Neuronal stem cell (in vitro differentiated cells): ENCODE measurements at regions not wholly inside any gene's neighbourhood (a gene's known extent, or its start where the extent isn't known, plus 50 kb on each side); places are given as distances from the start of the nearest gene placed in this dataset.
"Not testable (repeated sequence)": the region's sequence is repeated elsewhere in the genome, so short reads cannot be mapped to it uniquely, and the experiment has no call there.

Experiments
- DNase-seq: peaks from one replicate; pipeline ENCODE4 v3.0.0-alpha.2; 2013; ENCODE audit warnings: low spot score
- H2AFZ ChIP-seq: one replicate; pipeline ENCODE4 v1.6.1; 2013; ENCODE audit warnings: mild to moderate bottlenecking, low read length, inconsistent platforms
- H2AK5ac ChIP-seq: 2 replicates; pipeline ENCODE4 v1.6.1; 2013; ENCODE audit warnings: low read depth, mild to moderate bottlenecking, inconsistent platforms, low read length, moderate library complexity, mixed read lengths
- H2BK120ac ChIP-seq: 2 replicates; pipeline ENCODE4 v1.6.1; 2013; ENCODE audit warnings: low read depth, mild to moderate bottlenecking, inconsistent platforms, low read length, moderate library complexity, mixed read lengths
- H2BK12ac ChIP-seq: one replicate; pipeline ENCODE4 v1.6.1; 2013; ENCODE audit warnings: low read length, inconsistent platforms
- H2BK15ac ChIP-seq: 2 replicates; pipeline ENCODE4 v1.6.1; 2013; ENCODE audit warnings: mild to moderate bottlenecking, low read length, inconsistent platforms, mixed read lengths
- H2BK5ac ChIP-seq: one replicate; pipeline ENCODE4 v1.6.1; 2013; ENCODE audit warnings: inconsistent platforms, mild to moderate bottlenecking, low read length, moderate library complexity
- H3K14ac ChIP-seq: one replicate; pipeline ENCODE4 v1.6.1; 2013; ENCODE audit warnings: low read length, inconsistent platforms
- H3K18ac ChIP-seq: 2 replicates; pipeline ENCODE4 v1.6.1; 2013; ENCODE audit warnings: low read length, inconsistent platforms
- H3K23ac ChIP-seq: 2 replicates; pipeline ENCODE4 v1.6.1; 2013; ENCODE audit warnings: low read depth, mild to moderate bottlenecking, mixed read lengths, low read length, inconsistent platforms; ENCODE audit not compliant: poor library complexity
- H3K27ac ChIP-seq: replicated peaks from 3 replicates; pipeline ENCODE4 v1.5.1; 2013; ENCODE audit warnings: low read length, inconsistent platforms
- H3K27me3 ChIP-seq, 3 experiments: 2 replicates each; pipeline ENCODE4 v1.6.1; 2013; ENCODE audit warnings: low read length in 3 of 3, mild to moderate bottlenecking in 2 of 3, inconsistent platforms in 1 of 3, low read depth in 1 of 3, mixed read lengths in 1 of 3, moderate library complexity in 1 of 3; ENCODE audit not compliant: control insufficient read depth in 3 of 3, insufficient read depth in 3 of 3
- H3K36me3 ChIP-seq, 2 donors: replicated peaks in 1 of 2; 2 replicates each; pipeline ENCODE4 v1.6.1; 2013; ENCODE audit warnings: low read length in 2 of 2; ENCODE audit not compliant: control insufficient read depth in 2 of 2, insufficient read depth in 2 of 2
- H3K4ac ChIP-seq: 2 replicates; pipeline ENCODE4 v1.6.1; 2013; ENCODE audit warnings: inconsistent platforms, mild to moderate bottlenecking, low read length, moderate library complexity
- H3K4me1 ChIP-seq, 2 donors: 1 replicate in 1 of 2; 2 replicates in 1 of 2; pipeline ENCODE4 v1.6.1; 2013; ENCODE audit warnings: low read length in 2 of 2, low read depth in 1 of 2; ENCODE audit not compliant: control insufficient read depth in 2 of 2, insufficient read depth in 1 of 2
- H3K4me2 ChIP-seq: one replicate; pipeline ENCODE4 v1.6.1; 2013; ENCODE audit warnings: mild to moderate bottlenecking, low read length, inconsistent platforms; ENCODE audit not compliant: insufficient read depth, poor library complexity, severe bottlenecking
- H3K4me3 ChIP-seq, 2 donors: 2 replicates each; pipeline ENCODE4 v1.5.1; 2013; ENCODE audit warnings: low read length in 2 of 2, mild to moderate bottlenecking in 2 of 2, inconsistent platforms in 1 of 2, moderate library complexity in 1 of 2
- H3K79me1 ChIP-seq: one replicate; pipeline ENCODE4 v1.6.1; 2013; ENCODE audit warnings: low read depth, mild to moderate bottlenecking, inconsistent platforms, low read length, moderate library complexity
- H3K9ac ChIP-seq: one replicate; pipeline ENCODE4 v1.6.1; 2013; ENCODE audit warnings: mild to moderate bottlenecking, low read depth, low read length, inconsistent platforms; ENCODE audit not compliant: poor library complexity
- H3K9me3 ChIP-seq, 2 donors: replicated peaks in 1 of 2; 2 replicates each; pipeline versions ENCODE3 to v1.6.1; 2013; ENCODE audit warnings: low read length in 2 of 2, mild to moderate bottlenecking in 2 of 2, inconsistent platforms in 1 of 2, low read depth in 1 of 2, mixed read lengths in 1 of 2, moderate library complexity in 1 of 2; ENCODE audit not compliant: control insufficient read depth in 2 of 2, insufficient read depth in 1 of 2
- H4K8ac ChIP-seq: one replicate; pipeline ENCODE4 v1.6.1; 2013; ENCODE audit warnings: low read depth, mild to moderate bottlenecking, inconsistent platforms, low read length, moderate library complexity
- H4K91ac ChIP-seq: one replicate; pipeline ENCODE4 v1.6.1; 2013; ENCODE audit warnings: low read length, low read depth, mild to moderate bottlenecking, inconsistent platforms; ENCODE audit not compliant: poor library complexity
- WGBS, 2 donors: extraction: QIAGEN DNeasy Blood & Tissue Kit; methylation state at CpG; one replicate each; pipeline ENCODE4 v1.1.7; 2013; ENCODE audit warnings: missing lambda C conversion rate in 2 of 2, mixed read lengths in 1 of 2; ENCODE audit not compliant: insufficient read length in 2 of 2, insufficient replicate concordance in 1 of 2; ENCODE audit errors: extremely low coverage in 2 of 2; 5-methylcytosine and 5-hydroxymethylcytosine counted together

DNA sequence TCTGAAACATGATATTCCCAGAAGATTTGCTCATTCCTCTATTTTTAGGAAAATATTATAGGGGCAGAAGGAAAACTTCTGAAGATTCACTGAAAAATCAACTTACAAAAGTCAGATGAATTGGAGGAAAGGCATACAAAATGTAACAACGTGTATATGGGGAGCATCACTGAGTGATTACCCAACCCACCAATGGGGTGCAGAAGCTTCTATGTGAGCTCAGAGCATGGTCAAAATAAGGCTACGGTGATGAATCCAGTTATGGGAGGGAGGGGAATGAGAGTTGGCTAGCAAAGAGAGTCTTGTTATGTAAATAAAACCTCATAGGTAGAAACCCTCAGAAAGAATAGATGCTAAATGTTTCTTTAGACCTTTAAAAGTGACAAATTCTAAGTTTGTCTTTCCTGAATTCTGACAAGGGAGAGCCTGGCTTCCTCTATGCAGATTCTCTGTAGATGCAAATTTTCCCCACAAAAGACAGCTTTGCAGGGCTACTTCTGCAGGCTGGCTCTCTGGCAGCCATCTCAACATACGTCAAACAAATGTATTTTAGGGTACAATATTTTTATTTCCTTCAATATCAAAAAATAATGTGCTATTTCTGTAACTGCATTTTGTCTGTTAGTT lies 171.4 kb upstream of the NDUFV2 start:
- WGBS, 2 donors = no CpG with 5 or more reads among the region's 3 CpGs
- no peak overlapping the region for H2AK5ac ChIP-seq
- no peak overlapping the region for H2BK12ac ChIP-seq
- no peaks in the 10 kb centered on the region for H3K79me1 ChIP-seq
- H2BK120ac ChIP-seq = no peak overlapping the region
- no peak overlapping the region for H3K4ac ChIP-seq
- H3K18ac ChIP-seq = no peak overlapping the region
- no peak overlapping the region for H4K91ac ChIP-seq
- no peak overlapping the region for H3K23ac ChIP-seq
- H3K9ac ChIP-seq = no peak overlapping the region
- no peak overlapping the region for H2AFZ ChIP-seq
- H3K9me3 ChIP-seq = peaks cover 11 to 23% of the 10 kb centered on the region in 2 donors
- H3K36me3 ChIP-seq = peaks cover 0 to 3% of the 10 kb centered on the region in 2 donors
- H3K14ac ChIP-seq = no peak overlapping the region
- H3K27me3 ChIP-seq = no peaks in the 10 kb centered on the region
- no peak overlapping the region for H3K4me3 ChIP-seq
- no peak overlapping the region for H4K8ac ChIP-seq
- no peak overlapping the region for H3K27ac ChIP-seq
- H2BK5ac ChIP-seq = no peak overlapping the region
- no peak overlapping the region for H3K4me2 ChIP-seq
- H3K4me1 ChIP-seq = no peaks in the 10 kb centered on the region
- no peak for DNase-seq
- no peak overlapping the region for H2BK15ac ChIP-seq

- Histone ChIP-seq H3K27ac (no peak overlapping the region), H3K9me3 (peaks cover 9 to 17% of the 10 kb centered on the region in 2 donors), H4K8ac (no peak overlapping the region), H3K4me2 (no peak overlapping the region), H2BK120ac (no peak overlapping the region), H2BK5ac (no peak overlapping the region), H2AFZ (no peak overlapping the region), H2AK5ac (no peak overlapping the region), H3K36me3 (peaks cover 0 to 3% of the 10 kb centered on the region in 2 donors), H3K14ac (no peak overlapping the region), H4K91ac (no peak overlapping the region), H3K27me3 (no peaks in the 10 kb centered on the region), H3K4me3 (no peak overlapping the region), H3K79me1 (no peaks in the 10 kb centered on the region), H2BK12ac (no peak overlapping the region), H3K4me1 (peaks cover 0 to 2% of the 10 kb centered on the region in 2 donors), H3K23ac (no peak overlapping the region), H3K4ac (no peak overlapping the region), H3K18ac (no peak overlapping the region), H3K9ac (no peak overlapping the region), H2BK15ac (no peak overlapping the region)
- DNase-seq = no peak
Measured at GRCh38 chr18:8932866-8933265, 169.6 kb upstream of the NDUFV2 start.

- Histone ChIP-seq H2BK15ac (no peak overlapping the region), H2BK120ac (no peak overlapping the region), H3K27me3 (no peaks in the 10 kb centered on the region), H3K4me2 (no peak overlapping the region), H3K14ac (no peak overlapping the region), H3K9me3 (peaks cover 7 to 15% of the 10 kb centered on the region in 2 donors), H4K91ac (no peak overlapping the region), H2AFZ (no peak overlapping the region), H2BK12ac (no peak overlapping the region), H2BK5ac (no peak overlapping the region), H3K18ac (no peak overlapping the region), H4K8ac (no peak overlapping the region), H3K4me1 (peaks cover 0 to 2% of the 10 kb centered on the region in 2 donors), H3K23ac (no peak overlapping the region), H3K9ac (no peak overlapping the region), H3K4me3 (no peak overlapping the region), H3K36me3 (peaks cover 0 to 1% of the 10 kb centered on the region in 2 donors), H2AK5ac (no peak overlapping the region), H3K4ac (no peak overlapping the region), H3K27ac (no peak overlapping the region), H3K79me1 (no peaks in the 10 kb centered on the region)
- no peak for DNase-seq
- WGBS, 2 donors = no CpG with 5 or more reads among the region's 1 CpG
Measured at GRCh38 chr18:8933714-8934284, 168.7 kb upstream of the NDUFV2 start.

GRCh38 chr18:8935346-8935745 lies 167.2 kb upstream of the NDUFV2 start:
- H3K4me2 ChIP-seq, H4K91ac ChIP-seq, H2BK5ac ChIP-seq, H2AFZ ChIP-seq, H3K9ac ChIP-seq, H3K4me1 ChIP-seq, H2BK15ac ChIP-seq, H4K8ac ChIP-seq, DNase-seq, H2BK12ac ChIP-seq, H3K4me3 ChIP-seq, H3K14ac ChIP-seq, H3K79me1 ChIP-seq, H3K4ac ChIP-seq, H2BK120ac ChIP-seq, H3K27ac ChIP-seq, H3K9me3 ChIP-seq, H3K36me3 ChIP-seq, H3K27me3 ChIP-seq, H3K23ac ChIP-seq, H2AK5ac ChIP-seq, H3K18ac ChIP-seq: not testable (repeated sequence)
- no CpG with 5 or more reads among the region's 24 CpGs for WGBS, 2 donors
